Karpas-422 (cell line): ENCODE measurements at regions not wholly inside any gene's neighbourhood (a gene's known extent, or its start where the extent isn't known, plus 50 kb on each side); places are given as distances from the start of the nearest gene placed in this dataset.
"Not testable (repeated sequence)": the region's sequence is repeated elsewhere in the genome, so short reads cannot be mapped to it uniquely, and the experiment has no call there.

ENCODE experiments used
- DNase-seq: peaks from one replicate; pipeline ENCODE4 v3.0.0-alpha.2; 2015
- H2AFZ ChIP-seq: fragments of 200-600 bp; sonication (generic); 2 replicates; pipeline ENCODE4 v1.6.1; 2014; ENCODE audit warnings: antibody characterized with exemption, low read length, mixed read lengths
- H3K27ac ChIP-seq: fragments of 200-600 bp; sonication (generic); 2 replicates; pipeline ENCODE4 v1.5.1; 2014; ENCODE audit warnings: mild to moderate bottlenecking, low read length, moderate library complexity
- H3K27me3 ChIP-seq: fragments of 200-600 bp; sonication (generic); 2 replicates; pipeline ENCODE4 v1.6.1; 2014; ENCODE audit warnings: low read length, mixed read lengths
- H3K36me3 ChIP-seq: fragments of 200-600 bp; sonication (generic); 2 replicates; pipeline ENCODE4 v1.6.1; 2014; ENCODE audit warnings: low read length, mixed read lengths; ENCODE audit not compliant: insufficient read depth
- H3K4me1 ChIP-seq: fragments of 200-600 bp; sonication (generic); 2 replicates; pipeline ENCODE4 v1.6.1; 2014; ENCODE audit warnings: mild to moderate bottlenecking, low read length, mixed read lengths
- H3K4me2 ChIP-seq: fragments of 200-600 bp; sonication (generic); 2 replicates; pipeline ENCODE4 v1.6.1; 2014; ENCODE audit warnings: low read length, low read depth, mild to moderate bottlenecking; ENCODE audit not compliant: poor library complexity, severe bottlenecking
- H3K4me3 ChIP-seq: fragments of 200-600 bp; sonication (generic); 2 replicates; pipeline ENCODE4 v1.5.1; 2014; ENCODE audit warnings: mild to moderate bottlenecking, antibody characterized with exemption, low read length, mixed read lengths
- H3K79me2 ChIP-seq: fragments of 200-600 bp; sonication (generic); 2 replicates; pipeline ENCODE4 v1.6.1; 2014; ENCODE audit warnings: mild to moderate bottlenecking, low read length, mixed read lengths
- H3K9ac ChIP-seq: fragments of 200-600 bp; sonication (generic); 2 replicates; pipeline ENCODE4 v1.6.0; 2014; ENCODE audit warnings: low read length
- H3K9me2 ChIP-seq: fragments of 200-600 bp; sonication (generic), shearing (Covaris generic); replicated peaks from 2 replicates; pipeline ENCODE4 v1.6.0; 2014; ENCODE audit warnings: mild to moderate bottlenecking, low read length, moderate library complexity; ENCODE audit not compliant: insufficient read depth
- H3K9me3 ChIP-seq: fragments of 300-700, 200-600 bp; sonication (generic); 2 replicates; pipeline ENCODE4 v1.6.1; 2014; ENCODE audit warnings: low read length, mixed read lengths
- H4K20me1 ChIP-seq: fragments of 200-600 bp; sonication (generic); 2 replicates; pipeline ENCODE4 v1.6.1; 2014; ENCODE audit warnings: mild to moderate bottlenecking, antibody characterized with exemption, low read length, low read depth; ENCODE audit not compliant: insufficient read depth

DNA sequence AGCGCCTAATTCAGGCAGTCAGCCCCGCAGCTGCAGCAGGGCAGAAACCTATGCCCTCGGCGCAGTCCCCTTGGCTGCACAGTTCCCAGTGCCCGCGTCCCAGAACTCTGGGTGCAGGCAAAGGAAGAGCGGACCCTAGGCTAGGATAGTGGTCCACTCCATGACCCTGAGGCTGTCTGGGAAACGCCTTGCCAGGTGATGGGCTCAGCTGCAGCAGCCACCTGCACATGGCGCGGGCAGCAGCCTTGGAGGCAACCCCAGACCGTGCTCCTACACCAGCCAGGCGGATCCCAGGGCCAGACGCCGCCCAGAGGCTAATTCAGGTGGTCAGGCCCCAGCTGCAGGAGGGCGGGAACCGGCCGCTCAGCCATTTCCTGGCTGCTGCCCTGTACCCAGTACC, 83.0 kb downstream of the POTEC start:
- not testable (repeated sequence) for H3K36me3 ChIP-seq, H3K4me3 ChIP-seq, H3K27me3 ChIP-seq, H2AFZ ChIP-seq, H3K27ac ChIP-seq, H3K9me2 ChIP-seq, H4K20me1 ChIP-seq, DNase-seq, H3K9me3 ChIP-seq, H3K9ac ChIP-seq, H3K79me2 ChIP-seq, H3K4me1 ChIP-seq, H3K4me2 ChIP-seq

DNA sequence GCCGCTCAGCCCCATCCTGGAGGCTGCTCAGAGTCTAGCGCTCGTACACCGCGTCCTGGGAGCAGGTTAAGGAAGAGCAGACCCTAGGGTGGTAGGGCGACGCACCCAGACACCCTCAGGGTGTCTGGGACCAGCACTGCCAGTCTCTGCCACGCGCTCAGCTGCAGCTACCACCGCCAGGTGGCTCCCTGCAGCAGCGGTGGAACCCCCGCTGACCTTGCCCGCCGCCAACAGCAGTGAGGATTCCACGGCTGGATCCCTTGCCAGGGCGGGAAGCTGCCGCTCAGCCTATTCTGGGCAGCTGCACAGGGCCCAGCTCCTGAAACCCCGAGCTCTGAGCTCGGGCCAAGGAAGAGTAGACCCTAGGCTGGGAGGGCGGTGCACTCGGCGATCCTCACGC, 83.6 kb downstream of the POTEC start:
- H2AFZ ChIP-seq, H3K27ac ChIP-seq, DNase-seq, H3K27me3 ChIP-seq, H3K9ac ChIP-seq, H3K36me3 ChIP-seq, H3K9me2 ChIP-seq, H3K4me1 ChIP-seq, H3K4me3 ChIP-seq, H3K79me2 ChIP-seq, H4K20me1 ChIP-seq, H3K4me2 ChIP-seq, H3K9me3 ChIP-seq: not testable (repeated sequence)

DNA sequence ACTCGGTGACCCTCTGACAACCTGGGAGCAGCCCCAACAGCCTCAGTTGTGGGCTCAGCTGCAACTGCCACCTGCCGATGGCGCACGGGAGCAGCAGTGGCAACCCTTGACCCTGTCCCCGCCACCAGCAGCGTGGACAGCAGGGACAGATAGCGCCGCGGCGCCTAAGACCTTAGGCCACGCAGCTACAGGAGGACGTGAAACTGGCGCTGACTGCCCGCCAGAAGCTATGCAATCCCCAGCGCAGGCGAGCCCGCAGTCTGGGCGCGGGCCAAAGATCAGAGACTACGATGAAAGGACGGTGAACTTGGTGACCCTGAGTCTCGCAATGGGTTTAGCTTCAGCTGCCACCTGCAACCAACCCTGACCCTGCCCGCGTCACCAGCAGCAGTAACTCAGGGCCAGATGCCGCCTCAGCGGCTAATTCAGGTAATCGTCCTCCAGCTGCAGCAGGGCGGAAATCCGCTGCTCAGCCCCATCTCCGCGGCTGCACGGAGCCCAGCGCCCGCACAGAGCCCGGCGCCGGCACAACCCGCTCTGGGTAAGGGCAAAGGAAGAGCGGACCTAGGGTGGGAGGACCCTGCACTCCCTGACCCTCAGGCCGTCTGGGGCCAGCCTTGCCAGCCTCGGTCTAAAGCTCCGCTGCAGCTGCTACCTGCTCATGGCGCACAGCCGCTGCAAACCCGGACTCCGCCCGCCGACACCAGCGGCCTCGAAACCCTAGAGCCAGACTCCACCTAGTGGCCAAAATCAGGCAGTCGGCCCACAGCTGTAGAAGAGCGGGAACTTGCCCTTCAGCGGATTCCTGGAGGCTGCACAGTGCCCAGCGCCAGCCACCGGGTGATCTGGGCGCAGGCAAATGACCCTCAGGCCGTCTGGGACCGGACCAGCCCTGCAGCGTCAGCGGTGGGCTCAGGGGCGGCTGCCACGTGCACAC, 85.1 kb downstream of the POTEC start:
- H3K27ac ChIP-seq, H3K27me3 ChIP-seq, H3K4me1 ChIP-seq, H3K9ac ChIP-seq, H2AFZ ChIP-seq, H3K4me2 ChIP-seq, H3K9me2 ChIP-seq, H3K9me3 ChIP-seq, H3K36me3 ChIP-seq, DNase-seq, H4K20me1 ChIP-seq, H3K79me2 ChIP-seq, H3K4me3 ChIP-seq: not testable (repeated sequence)

DNA sequence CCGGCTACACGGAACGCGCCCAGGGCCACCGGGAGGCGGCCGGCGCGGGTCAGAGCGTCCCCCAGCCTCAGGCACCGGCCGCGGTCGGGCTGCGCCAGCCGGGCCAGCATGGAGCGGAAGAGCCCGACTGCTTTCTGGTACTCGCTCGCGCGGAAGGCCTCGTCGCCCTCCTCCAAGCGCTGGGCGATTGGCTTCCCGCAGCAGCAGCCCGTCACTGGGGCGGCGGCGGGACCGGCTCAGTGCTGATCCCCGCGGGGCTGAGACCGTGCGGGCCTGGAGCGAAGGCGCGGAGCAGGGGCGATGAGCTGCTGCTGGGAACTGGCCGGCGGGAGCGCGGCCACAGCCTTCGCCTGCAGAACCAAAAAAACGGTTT, 92.8 kb downstream of the POTEC start:
- H3K9me2 ChIP-seq, H3K4me1 ChIP-seq, DNase-seq, H3K79me2 ChIP-seq, H3K4me2 ChIP-seq, H3K27ac ChIP-seq, H3K27me3 ChIP-seq, H3K4me3 ChIP-seq, H3K36me3 ChIP-seq, H3K9ac ChIP-seq, H3K9me3 ChIP-seq, H4K20me1 ChIP-seq, H2AFZ ChIP-seq: not testable (repeated sequence)

DNA sequence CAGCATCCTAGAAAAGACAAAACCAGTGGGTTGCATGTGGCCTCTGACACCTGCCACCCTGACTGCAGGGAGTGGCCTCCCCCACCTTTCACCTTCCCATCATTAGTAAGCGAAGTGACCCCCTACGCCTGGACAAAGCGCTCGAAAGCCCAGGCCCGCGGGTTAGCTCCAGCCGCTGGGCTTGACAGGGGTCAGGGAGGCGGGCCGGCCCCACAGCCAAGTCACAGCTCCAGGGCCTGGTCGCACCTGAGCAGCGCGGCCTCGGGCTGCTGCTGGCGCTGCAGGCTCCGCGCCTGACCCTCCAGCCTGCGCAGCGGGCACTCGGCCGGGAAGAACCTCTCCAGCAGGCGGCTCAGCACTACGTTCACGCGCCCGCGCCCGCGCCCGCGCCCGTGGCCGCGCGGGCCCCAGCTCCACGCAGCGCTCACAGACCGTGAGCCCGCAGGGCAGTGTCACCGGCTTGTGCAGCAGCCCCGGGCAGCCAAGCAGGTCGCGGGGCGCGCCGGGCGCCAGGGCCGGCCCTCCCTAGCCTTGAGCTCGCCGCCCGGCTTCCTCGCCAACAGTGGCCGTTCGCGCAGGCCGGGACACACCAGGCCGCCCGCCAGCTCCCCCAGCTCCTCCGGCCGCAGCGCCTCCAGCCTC, 93.3 kb downstream of the POTEC start:
- H3K4me1 ChIP-seq, H3K36me3 ChIP-seq, H3K9ac ChIP-seq, H3K4me2 ChIP-seq, H3K79me2 ChIP-seq, H4K20me1 ChIP-seq, H3K9me2 ChIP-seq, H3K4me3 ChIP-seq, H2AFZ ChIP-seq, DNase-seq, H3K27ac ChIP-seq, H3K9me3 ChIP-seq, H3K27me3 ChIP-seq: not testable (repeated sequence)

DNA sequence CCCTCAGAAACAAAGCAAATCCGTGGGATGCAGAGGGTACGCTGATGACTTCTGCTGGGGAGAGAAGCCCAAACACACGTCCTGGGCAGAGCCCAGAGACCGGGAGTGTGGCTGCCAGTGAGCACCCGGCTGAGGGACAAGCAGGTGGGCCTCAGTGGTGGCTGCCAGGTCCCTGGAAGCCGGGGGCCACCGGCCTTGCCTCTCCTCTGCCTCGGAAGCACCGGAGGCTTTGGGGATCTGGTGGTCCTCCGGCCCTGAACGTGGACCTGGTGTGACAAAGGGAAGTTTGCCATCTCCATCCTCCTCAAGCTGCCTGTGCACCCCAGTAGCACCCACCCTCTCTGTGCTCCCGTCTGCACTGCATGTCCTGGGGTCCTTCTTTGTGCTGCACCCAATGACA, 94.3 kb downstream of the POTEC start:
- H2AFZ ChIP-seq, H4K20me1 ChIP-seq, H3K9me3 ChIP-seq, DNase-seq, H3K4me3 ChIP-seq, H3K4me2 ChIP-seq, H3K27ac ChIP-seq, H3K9me2 ChIP-seq, H3K4me1 ChIP-seq, H3K79me2 ChIP-seq, H3K36me3 ChIP-seq, H3K27me3 ChIP-seq, H3K9ac ChIP-seq: not testable (repeated sequence)

DNA sequence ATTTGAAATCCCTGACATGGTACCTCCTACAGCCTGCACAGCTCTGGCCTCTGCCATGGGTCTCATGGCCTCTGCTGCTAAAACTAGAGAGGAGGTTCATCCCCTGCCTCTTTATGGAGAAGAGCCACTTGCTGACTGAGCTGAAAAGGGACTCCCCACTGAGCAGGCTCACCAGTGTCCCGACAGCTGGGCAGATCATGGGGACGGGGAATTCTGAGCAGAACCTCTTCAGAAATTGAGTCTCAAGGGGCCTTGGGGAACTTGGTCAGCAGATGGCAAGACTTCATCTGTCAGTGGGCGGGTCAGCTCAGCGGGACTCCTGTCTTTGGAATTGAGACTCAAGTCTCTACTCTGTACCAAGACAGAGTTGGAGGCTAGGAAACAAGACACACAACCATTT, 95.7 kb downstream of the POTEC start:
- not testable (repeated sequence) for H3K9me3 ChIP-seq, H3K4me3 ChIP-seq, DNase-seq, H3K27ac ChIP-seq, H3K9ac ChIP-seq, H4K20me1 ChIP-seq, H2AFZ ChIP-seq, H3K9me2 ChIP-seq, H3K4me2 ChIP-seq, H3K4me1 ChIP-seq, H3K36me3 ChIP-seq, H3K79me2 ChIP-seq, H3K27me3 ChIP-seq

DNA sequence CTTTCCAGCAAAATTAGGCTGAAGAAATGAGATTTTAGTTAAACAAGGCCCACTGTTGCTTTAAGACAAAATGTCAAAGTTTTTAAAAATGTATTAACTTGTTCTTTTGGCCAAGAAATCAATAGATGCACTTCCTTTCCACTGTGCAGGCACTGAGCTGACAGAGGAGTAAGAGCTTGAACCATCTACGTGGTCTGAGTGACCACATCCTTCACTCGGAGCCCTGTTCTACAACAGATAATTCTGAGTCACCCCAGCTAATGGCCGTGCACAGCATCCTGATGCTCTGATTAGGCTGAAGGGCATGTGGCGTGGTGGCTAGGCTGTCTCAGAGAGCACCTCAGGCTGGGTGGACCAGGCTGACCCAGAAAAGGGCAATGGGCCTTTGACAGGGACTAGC, 107.9 kb downstream of the POTEC start:
- H3K4me1 ChIP-seq, result not testable (repeated sequence)

More for the DNA sequence above, 107.9 kb downstream of the POTEC start:
- H3K27me3 ChIP-seq, H3K9ac ChIP-seq, H3K36me3 ChIP-seq, H2AFZ ChIP-seq, H3K4me3 ChIP-seq, H3K9me3 ChIP-seq, H4K20me1 ChIP-seq, H3K9me2 ChIP-seq, H3K79me2 ChIP-seq, DNase-seq, H3K4me2 ChIP-seq, H3K27ac ChIP-seq: not testable (repeated sequence)
